K562 (cell line): ENCODE measurements at regions not wholly inside any gene's neighbourhood (a gene's known extent, or its start where the extent isn't known, plus 50 kb on each side); places are given as distances from the start of the nearest gene placed in this dataset.

ENCODE experiments used
- GABPB1 ChIP-seq: sonication (generic); formaldehyde crosslinking; IDR thresholded peaks from 2 replicates; pipeline ENCODE4 v1.8.0; 2022; ENCODE audit warnings: mild to moderate bottlenecking, missing genetic modification reagents
- TF ChIP-seq, protein P1 (sequence below), 3 experiments: IDR thresholded peaks in 2 of 3; conservative IDR thresholded peaks in 1 of 3; 2 replicates each; pipeline ENCODE4 v1.5.1; 2011 to 2012; ENCODE audit warnings: low read length in 3 of 3, mild to moderate bottlenecking in 3 of 3, control low read depth in 2 of 3, improper control_type of control experiment in 1 of 3, inconsistent platforms in 1 of 3, low read depth in 1 of 3, mixed read lengths in 1 of 3, moderate library complexity in 1 of 3; ENCODE audit not compliant: insufficient read depth in 2 of 3

GRCh38 chr11:90453525-90453924 lies 230.7 kb upstream of the CHORDC1 start:
- no peak for TF ChIP-seq GABPB1 (CRISPR knock-in tag)
- TF ChIP-seq, protein P1, sequence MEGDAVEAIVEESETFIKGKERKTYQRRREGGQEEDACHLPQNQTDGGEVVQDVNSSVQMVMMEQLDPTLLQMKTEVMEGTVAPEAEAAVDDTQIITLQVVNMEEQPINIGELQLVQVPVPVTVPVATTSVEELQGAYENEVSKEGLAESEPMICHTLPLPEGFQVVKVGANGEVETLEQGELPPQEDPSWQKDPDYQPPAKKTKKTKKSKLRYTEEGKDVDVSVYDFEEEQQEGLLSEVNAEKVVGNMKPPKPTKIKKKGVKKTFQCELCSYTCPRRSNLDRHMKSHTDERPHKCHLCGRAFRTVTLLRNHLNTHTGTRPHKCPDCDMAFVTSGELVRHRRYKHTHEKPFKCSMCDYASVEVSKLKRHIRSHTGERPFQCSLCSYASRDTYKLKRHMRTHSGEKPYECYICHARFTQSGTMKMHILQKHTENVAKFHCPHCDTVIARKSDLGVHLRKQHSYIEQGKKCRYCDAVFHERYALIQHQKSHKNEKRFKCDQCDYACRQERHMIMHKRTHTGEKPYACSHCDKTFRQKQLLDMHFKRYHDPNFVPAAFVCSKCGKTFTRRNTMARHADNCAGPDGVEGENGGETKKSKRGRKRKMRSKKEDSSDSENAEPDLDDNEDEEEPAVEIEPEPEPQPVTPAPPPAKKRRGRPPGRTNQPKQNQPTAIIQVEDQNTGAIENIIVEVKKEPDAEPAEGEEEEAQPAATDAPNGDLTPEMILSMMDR (IDR thresholded peaks at IDR 0.05 in 2 of 3, conservative IDR thresholded peaks at IDR 0.05 in 1 of 3; ENCODE audit: insufficient read depth in 2 of 3, low read depth in 1 of 3, low read length in 3 of 3): no peak
